WI38 (cell line): ENCODE measurements at regions not wholly inside any gene's neighbourhood (a gene's known extent, or its start where the extent isn't known, plus 50 kb on each side); places are given as distances from the start of the nearest gene placed in this dataset.

Experiments
- H3K4me3 ChIP-seq: 2 replicates; pipeline ENCODE4 v1.5.1; 2011; ENCODE audit warnings: low read depth, mild to moderate bottlenecking, control low read depth, low read length
- TF ChIP-seq, protein P1 (sequence below): IDR thresholded peaks from 2 replicates; pipeline ENCODE4 v1.5.1; 2012; ENCODE audit warnings: low read depth, mild to moderate bottlenecking, control low read depth, low read length

DNA sequence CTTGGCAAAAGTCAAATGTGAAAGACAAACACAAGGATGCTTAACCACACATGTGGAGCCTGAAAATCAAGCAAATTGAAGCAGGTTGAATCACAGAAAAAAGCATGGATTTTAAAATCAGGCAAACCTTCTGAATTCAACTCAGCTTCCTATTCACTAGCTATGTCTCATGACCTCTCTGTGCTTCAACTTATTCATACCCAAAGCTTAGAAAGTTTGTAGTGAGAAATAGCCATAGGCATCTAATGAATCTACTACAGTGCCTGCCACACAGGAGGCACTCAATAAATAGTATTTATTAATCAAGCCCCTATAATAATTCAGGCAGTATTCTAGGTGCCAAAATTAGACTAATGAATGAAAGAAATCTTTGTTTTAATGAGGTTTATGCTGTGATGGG is 112.2 kb upstream of the TNFAIP3 start:
- TF ChIP-seq, protein P1, sequence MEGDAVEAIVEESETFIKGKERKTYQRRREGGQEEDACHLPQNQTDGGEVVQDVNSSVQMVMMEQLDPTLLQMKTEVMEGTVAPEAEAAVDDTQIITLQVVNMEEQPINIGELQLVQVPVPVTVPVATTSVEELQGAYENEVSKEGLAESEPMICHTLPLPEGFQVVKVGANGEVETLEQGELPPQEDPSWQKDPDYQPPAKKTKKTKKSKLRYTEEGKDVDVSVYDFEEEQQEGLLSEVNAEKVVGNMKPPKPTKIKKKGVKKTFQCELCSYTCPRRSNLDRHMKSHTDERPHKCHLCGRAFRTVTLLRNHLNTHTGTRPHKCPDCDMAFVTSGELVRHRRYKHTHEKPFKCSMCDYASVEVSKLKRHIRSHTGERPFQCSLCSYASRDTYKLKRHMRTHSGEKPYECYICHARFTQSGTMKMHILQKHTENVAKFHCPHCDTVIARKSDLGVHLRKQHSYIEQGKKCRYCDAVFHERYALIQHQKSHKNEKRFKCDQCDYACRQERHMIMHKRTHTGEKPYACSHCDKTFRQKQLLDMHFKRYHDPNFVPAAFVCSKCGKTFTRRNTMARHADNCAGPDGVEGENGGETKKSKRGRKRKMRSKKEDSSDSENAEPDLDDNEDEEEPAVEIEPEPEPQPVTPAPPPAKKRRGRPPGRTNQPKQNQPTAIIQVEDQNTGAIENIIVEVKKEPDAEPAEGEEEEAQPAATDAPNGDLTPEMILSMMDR = no peak
- no peak overlapping the region for H3K4me3 ChIP-seq

DNA sequence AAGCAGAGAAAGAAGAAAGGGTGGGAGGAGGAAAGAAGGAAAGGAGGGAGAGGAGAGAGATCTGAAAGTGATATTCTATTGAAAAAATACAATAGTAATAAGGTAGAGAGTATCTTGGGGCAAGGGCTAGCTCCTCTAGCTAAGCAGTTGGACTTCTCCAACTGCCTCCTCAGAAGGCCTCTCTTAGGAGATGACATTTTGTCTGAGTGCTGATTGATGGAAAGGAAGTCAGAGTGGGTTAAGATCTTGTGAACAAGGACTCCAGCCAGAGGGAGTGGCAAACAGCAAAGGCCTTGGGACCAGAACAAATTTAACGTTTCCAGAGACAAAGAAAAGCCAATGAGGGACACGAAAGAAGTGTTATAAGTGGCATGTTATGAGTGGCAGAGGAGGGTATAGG is 111.8 kb upstream of the TNFAIP3 start:
- TF ChIP-seq, protein P1 = no peak
- no peak overlapping the region for H3K4me3 ChIP-seq

DNA sequence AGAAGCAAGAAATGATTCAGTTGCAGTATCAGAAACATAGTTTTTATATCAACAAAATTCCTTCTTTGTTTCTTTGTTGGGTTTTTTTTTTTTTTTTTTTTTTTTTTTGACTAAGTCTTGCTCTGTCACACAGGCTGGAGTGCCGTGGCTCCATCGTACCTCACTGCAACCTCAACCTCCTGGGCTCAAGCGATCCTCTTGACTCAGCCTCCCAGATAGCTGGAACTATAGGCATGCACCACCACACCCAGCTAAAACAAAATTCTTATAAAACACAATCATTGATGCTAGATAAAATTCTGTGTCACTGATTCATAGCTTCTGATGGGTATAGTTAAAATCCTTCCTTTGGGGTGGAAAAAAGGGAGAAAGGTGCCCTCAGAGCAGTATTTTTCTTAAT is 110.3 kb upstream of the TNFAIP3 start:
- H3K4me3 ChIP-seq = no peak overlapping the region
- TF ChIP-seq, protein P1 = no peak

DNA sequence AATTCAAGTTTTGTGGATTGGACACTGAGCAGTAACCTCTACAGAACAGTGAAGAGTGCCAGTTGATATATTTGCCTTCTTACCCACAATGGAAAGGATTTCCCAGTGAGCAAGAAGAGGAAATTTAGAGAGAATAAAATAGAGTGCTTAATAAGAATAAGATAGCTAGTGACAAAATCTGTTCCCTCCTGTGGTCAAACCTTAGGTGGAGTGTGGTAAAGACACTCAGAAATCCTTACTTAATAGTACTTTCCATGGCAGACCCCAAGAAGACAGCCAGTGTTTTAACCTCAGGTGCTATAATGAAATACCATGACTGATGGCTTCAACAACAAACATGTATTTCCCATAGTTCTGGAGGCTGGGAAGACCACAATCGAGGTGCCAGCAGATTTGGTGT is 108.4 kb upstream of the TNFAIP3 start:
- TF ChIP-seq, protein P1 = no peak
- no peak overlapping the region for H3K4me3 ChIP-seq

DNA sequence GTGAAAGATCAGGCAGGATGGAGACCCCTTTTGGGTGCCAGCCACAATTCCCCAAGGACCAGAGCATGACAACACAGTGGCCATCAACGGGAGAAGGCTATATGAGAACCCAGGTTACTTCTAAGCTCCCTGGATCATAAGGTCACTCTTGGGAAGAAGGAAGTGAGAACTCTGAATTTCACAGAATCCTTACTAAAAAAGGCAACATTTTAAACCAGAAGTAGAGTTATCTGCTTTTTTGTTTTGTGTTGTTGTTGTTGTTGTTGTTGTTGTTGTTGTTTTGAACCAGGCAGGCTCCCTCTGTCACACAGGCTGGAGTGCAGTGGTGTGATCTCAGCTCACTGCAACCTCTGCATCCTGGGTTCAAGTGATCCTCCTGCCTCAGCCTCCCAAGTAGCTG is 107.4 kb upstream of the TNFAIP3 start:
- TF ChIP-seq, protein P1 = no peak
- no peak overlapping the region for H3K4me3 ChIP-seq

DNA sequence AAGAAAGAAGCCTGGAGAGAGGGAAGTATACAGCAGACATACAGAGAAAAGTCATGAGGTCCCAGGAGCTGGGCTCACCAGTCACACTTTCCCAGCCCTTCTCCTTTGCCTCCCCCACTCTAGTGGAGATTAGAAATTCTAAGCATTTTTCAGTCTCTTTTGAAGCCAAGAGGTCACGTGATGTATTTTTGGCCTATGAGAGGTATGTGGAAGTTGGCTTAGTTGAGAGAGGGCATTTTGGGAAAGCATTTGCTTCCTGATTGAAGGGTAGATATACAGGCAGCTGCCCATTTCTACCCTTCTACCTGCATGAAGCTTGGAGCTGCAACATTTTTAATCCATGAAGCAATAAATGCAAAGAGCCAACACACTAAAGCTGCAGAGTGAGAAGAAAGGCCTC is 106.0 kb upstream of the TNFAIP3 start:
- H3K4me3 ChIP-seq = no peak overlapping the region
- TF ChIP-seq, protein P1 = no peak

DNA sequence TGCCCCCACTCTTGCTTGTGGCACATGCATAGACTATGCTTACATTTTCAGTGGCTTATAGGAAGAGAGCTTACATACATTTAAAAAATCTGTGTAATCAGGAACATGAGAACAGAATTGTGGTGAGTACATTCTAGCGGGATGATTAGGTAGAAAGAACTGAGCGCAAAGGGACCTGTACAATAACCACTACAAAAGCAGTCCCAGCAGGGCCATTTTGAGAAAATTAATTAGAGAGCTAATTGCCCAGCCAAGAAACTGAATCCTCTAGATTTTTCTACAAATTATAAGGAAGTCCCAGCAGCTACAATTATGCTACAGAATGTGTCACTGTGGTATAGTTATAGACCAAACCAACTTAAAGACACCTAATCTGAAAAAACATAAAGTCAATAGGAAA is 105.6 kb upstream of the TNFAIP3 start:
- H3K4me3 ChIP-seq = no peak overlapping the region
- TF ChIP-seq, protein P1 = no peak
